PC-9 (cell line): ENCODE measurements at regions not wholly inside any gene's neighbourhood (a gene's known extent, or its start where the extent isn't known, plus 50 kb on each side); places are given as distances from the start of the nearest gene placed in this dataset.

ENCODE experiments used
- CTCF ChIP-seq: fragments of 200-600 bp; sonication (generic); conservative IDR thresholded peaks from 2 replicates; pipeline ENCODE4 v1.6.1; 2017; ENCODE audit warnings: mixed run types, antibody characterized with exemption, mild to moderate bottlenecking, moderate library complexity
- EZH2 ChIP-seq: fragments of 200-600 bp; sonication (generic); IDR thresholded peaks from 2 replicates; pipeline ENCODE4 v1.8.0; 2017; ENCODE audit warnings: antibody characterized with exemption, low read depth

GRCh38 chr14:51807356-51807755 is 53.1 kb upstream of the GNG2 start:
- TF ChIP-seq EZH2 (no peak), CTCF (no peak)
